ENCODE measurements at regions not wholly inside any gene's neighbourhood (a gene's known extent, or its start where the extent isn't known, plus 50 kb on each side); places are given as distances from the start of the nearest gene placed in this dataset.

- Histone ChIP-seq H3K27me3 (replicated peaks) (no peaks in the 10 kb centered on the region), H3K4me3 (ENCODE audit: low read depth, low read length) (peak overlapping the region; percentile 25), H3K27ac (no peak overlapping the region), H3K36me3 (replicated peaks) (no peaks in the 10 kb centered on the region)
- TF ChIP-seq CTCF (IDR thresholded peaks at IDR 0.05; ENCODE audit: low read depth, low read length, missing control alignments) = no peak
- no peak for DNase-seq
- in situ Hi-C loops (cut with HindIII; ENCODE audit: low pct_ligation_motif_present, low sequenced_read_pairs) = no loop called here
These were observed 59.2 kb upstream of the ADGRB3 start for GRCh38 chr6:68575765-68576439.

GRCh38 chr6:68572975-68573374, 62.1 kb upstream of the ADGRB3 start:
- Histone ChIP-seq H3K27ac (no peak overlapping the region), H3K27me3 (replicated peaks) (no peaks in the 10 kb centered on the region), H3K4me3 (ENCODE audit: low read depth, low read length) (no peak overlapping the region), H3K36me3 (replicated peaks) (no peaks in the 10 kb centered on the region)
- no peak for DNase-seq
- TF ChIP-seq CTCF (IDR thresholded peaks at IDR 0.05; ENCODE audit: low read depth, low read length, missing control alignments) = no peak
- in situ Hi-C loops (cut with HindIII; ENCODE audit: low pct_ligation_motif_present, low sequenced_read_pairs) = no loop called here

- Histone ChIP-seq H3K4me3 (ENCODE audit: low read depth, low read length) (no peak overlapping the region), H3K27me3 (replicated peaks) (no peaks in the 10 kb centered on the region), H3K27ac (no peak overlapping the region), H3K36me3 (replicated peaks) (no peaks in the 10 kb centered on the region)
- TF ChIP-seq CTCF (IDR thresholded peaks at IDR 0.05; ENCODE audit: low read depth, low read length, missing control alignments) = peak; percentile 72
- in situ Hi-C loops (cut with HindIII; ENCODE audit: low pct_ligation_motif_present, low sequenced_read_pairs) = no loop called here
- DNase-seq = peak; percentile 5
These were observed 62.6 kb upstream of the ADGRB3 start for GRCh38 chr6:68572525-68572924.

GRCh38 chr6:68559716-68560115, 75.4 kb upstream of the ADGRB3 start:
- H3K27me3 ChIP-seq (replicated peaks) = no peaks in the 10 kb centered on the region
- no peak overlapping the region for H3K27ac ChIP-seq
- no peak for TF ChIP-seq CTCF (IDR thresholded peaks at IDR 0.05; ENCODE audit: low read depth, low read length, missing control alignments)
- no peak overlapping the region for H3K4me3 ChIP-seq (ENCODE audit: low read depth, low read length)
- no peaks in the 10 kb centered on the region for H3K36me3 ChIP-seq (replicated peaks)
- in situ Hi-C loops (cut with HindIII; ENCODE audit: low pct_ligation_motif_present, low sequenced_read_pairs) = no loop called here
- DNase-seq = no peak

- in situ Hi-C loops (cut with HindIII; ENCODE audit: low pct_ligation_motif_present, low sequenced_read_pairs) = no loop called here
- no peak overlapping the region for H3K4me3 ChIP-seq (ENCODE audit: low read depth, low read length)
- no peak overlapping the region for H3K27ac ChIP-seq
- no peak for TF ChIP-seq CTCF (IDR thresholded peaks at IDR 0.05; ENCODE audit: low read depth, low read length, missing control alignments)
- no peaks in the 10 kb centered on the region for H3K36me3 ChIP-seq (replicated peaks)
- no peak for DNase-seq
- no peaks in the 10 kb centered on the region for H3K27me3 ChIP-seq (replicated peaks)
These were observed 76.0 kb upstream of the ADGRB3 start for GRCh38 chr6:68559070-68559469.

GRCh38 chr6:68546620-68547019, 88.5 kb upstream of the ADGRB3 start:
- no peak for DNase-seq
- TF ChIP-seq CTCF (IDR thresholded peaks at IDR 0.05; ENCODE audit: low read depth, low read length, missing control alignments) = no peak
- in situ Hi-C loops (cut with HindIII; ENCODE audit: low pct_ligation_motif_present, low sequenced_read_pairs) = no loop called here
- Histone ChIP-seq H3K27me3 (replicated peaks) (no peaks in the 10 kb centered on the region), H3K4me3 (ENCODE audit: low read depth, low read length) (no peak overlapping the region), H3K36me3 (replicated peaks) (no peaks in the 10 kb centered on the region), H3K27ac (no peak overlapping the region)

All from brain microvascular endothelial cell (primary cell).